IMR-90 (cell line): ENCODE measurements at regions not wholly inside any gene's neighbourhood (a gene's known extent, or its start where the extent isn't known, plus 50 kb on each side); places are given as distances from the start of the nearest gene placed in this dataset.

Experiments
- ATAC-seq: fragments of 200-7000 bp; cut with Tn5 transposase; 2 replicates; pipeline ENCODE4 v1.9.1; 2020; ENCODE audit warnings: low read depth, mild to moderate bottlenecking, moderate library complexity
- BruUV-seq: library from RNA; stranded (reverse); fragments of 400-500 nt; replicated peaks from 2 replicates; lab custom pipeline; 2021; lab: Mats Ljungman, UMichigan
- CTCF ChIA-PET: fragments of 300-600 bp; formaldehyde crosslinking; extraction: SDS; loops from one replicate; lab custom pipeline; 2021; ENCODE audit warnings: antibody characterized with exemption; lab: Yijun Ruan, JAX
- POLR2A ChIA-PET: fragments of 300-600 bp; sonication (Branson Sonifier 250); formaldehyde crosslinking; loops from one replicate; lab custom pipeline; 2022; ENCODE audit warnings: antibody characterized with exemption; ENCODE audit not compliant: unreplicated experiment; lab: Charles Lee
- DNase-seq: peaks from one replicate; pipeline ENCODE4 v3.0.0; 2013
- H2AFZ ChIP-seq: replicated peaks from 2 replicates; pipeline ENCODE3; 2013; ENCODE audit warnings: low read length, mild to moderate bottlenecking; ENCODE audit not compliant: poor library complexity
- H2AK5ac ChIP-seq: 2 replicates; pipeline ENCODE4 v1.6.1; 2013; ENCODE audit warnings: low read depth, low read length, inconsistent platforms
- H2AK9ac ChIP-seq: replicated peaks from 2 replicates; pipeline ENCODE3; 2013; ENCODE audit warnings: mild to moderate bottlenecking, low read depth, low read length, moderate library complexity; ENCODE audit not compliant: poor library complexity
- H2BK120ac ChIP-seq: 2 replicates; pipeline ENCODE4 v1.6.1; 2013; ENCODE audit warnings: low read depth, low read length, inconsistent platforms
- H2BK15ac ChIP-seq: 3 replicates; pipeline ENCODE4 v1.6.1; 2013; ENCODE audit warnings: low read depth, low read length, inconsistent platforms
- H2BK20ac ChIP-seq: 2 replicates; pipeline ENCODE4 v1.6.1; 2013; ENCODE audit warnings: low read depth, mild to moderate bottlenecking, inconsistent platforms, low read length, moderate library complexity
- H2BK5ac ChIP-seq: 2 replicates; pipeline ENCODE4 v1.6.1; 2013; ENCODE audit warnings: mild to moderate bottlenecking, low read depth, low read length, inconsistent platforms; ENCODE audit not compliant: poor library complexity, severe bottlenecking
- H3K14ac ChIP-seq: replicated peaks from 2 replicates; pipeline ENCODE4 v1.6.1; 2013; ENCODE audit warnings: low read depth, low read length, inconsistent platforms
- H3K18ac ChIP-seq: 2 replicates; pipeline ENCODE4 v1.6.1; 2013; ENCODE audit warnings: low read depth, low read length, control low read depth
- H3K23ac ChIP-seq: 2 replicates; pipeline ENCODE4 v1.6.1; 2013; ENCODE audit warnings: low read depth, low read length, inconsistent platforms
- H3K27ac ChIP-seq: 2 replicates; pipeline ENCODE4 v1.5.1; 2013; ENCODE audit warnings: mild to moderate bottlenecking, control low read depth, low read length; ENCODE audit not compliant: insufficient read depth
- H3K27me3 ChIP-seq: 2 replicates; pipeline ENCODE4 v1.6.1; 2013; ENCODE audit warnings: low read length; ENCODE audit not compliant: control insufficient read depth, insufficient read depth
- H3K36me3 ChIP-seq: 2 replicates; pipeline ENCODE4 v1.6.1; 2013; ENCODE audit warnings: low read length, mixed read lengths; ENCODE audit not compliant: control insufficient read depth, insufficient read depth
- H3K4ac ChIP-seq: 2 replicates; pipeline ENCODE4 v1.6.1; 2013; ENCODE audit warnings: low read depth, low read length, inconsistent platforms
- H3K4me1 ChIP-seq: 2 replicates; pipeline ENCODE4 v1.6.1; 2013; ENCODE audit warnings: low read length, mixed read lengths; ENCODE audit not compliant: control insufficient read depth, insufficient read depth
- H3K4me2 ChIP-seq: 2 replicates; pipeline ENCODE4 v1.6.1; 2013; ENCODE audit warnings: low read depth, mild to moderate bottlenecking, control low read depth, low read length, moderate library complexity
- H3K4me3 ChIP-seq: 2 replicates; pipeline ENCODE4 v1.5.1; 2013; ENCODE audit warnings: low read depth, mild to moderate bottlenecking, control low read depth, low read length, moderate library complexity; ENCODE audit not compliant: insufficient read depth
- H3K56ac ChIP-seq: 2 replicates; pipeline ENCODE4 v1.6.1; 2013; ENCODE audit warnings: low read length, inconsistent platforms; ENCODE audit not compliant: insufficient read depth; ENCODE audit errors: extremely low read depth
- H3K79me1 ChIP-seq, 2 experiments: 2 replicates each; pipeline ENCODE4 v1.6.1; 2013; ENCODE audit warnings: low read length in 2 of 2, inconsistent platforms in 1 of 2, low read depth in 1 of 2
- H3K9ac ChIP-seq: 2 replicates; pipeline ENCODE4 v1.6.1; 2013; ENCODE audit warnings: low read depth, low read length, control low read depth
- H3K9me1 ChIP-seq: 2 replicates; pipeline ENCODE4 v1.6.1; 2013; ENCODE audit warnings: low read length, inconsistent platforms; ENCODE audit not compliant: insufficient read depth
- H3K9me3 ChIP-seq: 2 replicates; pipeline ENCODE4 v1.6.1; 2013; ENCODE audit warnings: low read length; ENCODE audit not compliant: control insufficient read depth, insufficient read depth
- H4K20me1 ChIP-seq: 2 replicates; pipeline ENCODE4 v1.6.1; 2013; ENCODE audit warnings: low read length, inconsistent platforms; ENCODE audit not compliant: insufficient read depth
- H4K5ac ChIP-seq: 2 replicates; pipeline ENCODE4 v1.6.1; 2013; ENCODE audit warnings: mild to moderate bottlenecking, low read depth, low read length, control low read depth
- H4K8ac ChIP-seq, 2 experiments: 2 replicates each; pipeline ENCODE4 v1.6.1; 2013; ENCODE audit warnings: low read depth in 2 of 2, low read length in 2 of 2, control low read depth in 1 of 2, inconsistent platforms in 1 of 2
- H4K91ac ChIP-seq: 2 replicates; pipeline ENCODE4 v1.6.1; 2013; ENCODE audit warnings: low read depth, low read length, inconsistent platforms; ENCODE audit not compliant: insufficient read depth
- BHLHE40 ChIP-seq: fragments of 150-350 bp; IDR thresholded peaks from 2 replicates; pipeline ENCODE4 v1.6.1; 2016; ENCODE audit warnings: mild to moderate bottlenecking, low read depth, low read length
- CEBPB ChIP-seq: IDR thresholded peaks from 2 replicates; pipeline ENCODE4 v1.6.1; 2012; ENCODE audit warnings: low read depth, low read length, improper control_type of control experiment
- CHD1 ChIP-seq: IDR thresholded peaks from 2 replicates; pipeline ENCODE4 v1.6.1; 2012; ENCODE audit warnings: low read depth, low read length, improper control_type of control experiment
- CTCF ChIP-seq: conservative IDR thresholded peaks from 2 replicates; pipeline ENCODE4 v1.5.1; 2012; ENCODE audit warnings: mild to moderate bottlenecking, low read depth, low read length, improper control_type of control experiment
- ELK1 ChIP-seq: fragments of 150-350 bp; IDR thresholded peaks from 2 replicates; pipeline ENCODE4 v1.6.1; 2016; ENCODE audit warnings: low read depth, mild to moderate bottlenecking, low read length, moderate library complexity, borderline replicate concordance
- FOS ChIP-seq: fragments of 150-350 bp; IDR thresholded peaks from 2 replicates; pipeline ENCODE4 v1.6.1; 2016; ENCODE audit warnings: low read depth, low read length
- MAFK ChIP-seq: IDR thresholded peaks from 2 replicates; pipeline ENCODE4 v1.6.1; 2012; ENCODE audit warnings: low read depth, low read length, improper control_type of control experiment
- MAZ ChIP-seq: IDR thresholded peaks from 2 replicates; pipeline ENCODE4 v1.6.1; 2012; ENCODE audit warnings: low read depth, mild to moderate bottlenecking, low read length, improper control_type of control experiment, moderate library complexity, borderline replicate concordance
- MXI1 ChIP-seq: IDR thresholded peaks from 2 replicates; pipeline ENCODE4 v1.6.1; 2012; ENCODE audit warnings: low read depth, mild to moderate bottlenecking, low read length, moderate library complexity, borderline replicate concordance
- NFE2L2 ChIP-seq: fragments of 150-350 bp; IDR thresholded peaks from 2 replicates; pipeline ENCODE4 v1.6.1; 2016; ENCODE audit warnings: low read depth, mild to moderate bottlenecking, low read length
- POLR2A ChIP-seq: IDR thresholded peaks from 2 replicates; pipeline ENCODE4 v1.6.1; 2012; ENCODE audit warnings: mild to moderate bottlenecking, low read depth, low read length
- RAD21 ChIP-seq: IDR thresholded peaks from 2 replicates; pipeline ENCODE4 v1.6.1; 2012; ENCODE audit warnings: low read length, improper control_type of control experiment
- RCOR1 ChIP-seq: IDR thresholded peaks from 2 replicates; pipeline ENCODE4 v1.6.1; 2012; ENCODE audit warnings: mild to moderate bottlenecking, low read length, improper control_type of control experiment; ENCODE audit not compliant: insufficient replicate concordance
- RFX5 ChIP-seq: IDR thresholded peaks from 2 replicates; pipeline ENCODE4 v1.8.0; 2012; ENCODE audit warnings: low read depth, mild to moderate bottlenecking, low read length, moderate library complexity
- SMC3 ChIP-seq: fragments of 150-350 bp; IDR thresholded peaks from 2 replicates; pipeline ENCODE4 v1.6.1; 2016; ENCODE audit warnings: low read depth, mild to moderate bottlenecking, antibody characterized with exemption, low read length, moderate library complexity
- USF2 ChIP-seq: fragments of 150-350 bp; IDR thresholded peaks from 2 replicates; pipeline ENCODE4 v1.6.1; 2017; ENCODE audit warnings: mild to moderate bottlenecking, antibody characterized with exemption, low read length, low read depth
- WGBS, 2 experiments: methylation state at CpG; one replicate each; pipeline versions ENCODE4 v1.1.5 to v1.1.7; 2013; ENCODE audit warnings: missing lambda C conversion rate in 2 of 2; ENCODE audit not compliant: insufficient read length in 1 of 2; ENCODE audit errors: extremely low coverage in 2 of 2; 5-methylcytosine and 5-hydroxymethylcytosine counted together
- dilution Hi-C: fragments of 300-500 bp; cut with HindIII; formaldehyde crosslinking; loops from one replicate; pipeline ENCODE4 v1.14.3; 2018; ENCODE audit warnings: low sequenced_read_pairs; ENCODE audit not compliant: unreplicated experiment
- in situ Hi-C: fragments of 300-500 bp; cut with MboI; formaldehyde crosslinking; loops from 3 replicates; pipeline ENCODE4 v1.14.3; 2019; ENCODE audit warnings: low sequenced_read_pairs, inconsistent platforms, mixed read lengths
- intact Hi-C: fragments of 100-400 bp; cut with micrococcal nuclease; formaldehyde crosslinking; loops from 2 replicates; pipeline ENCODE4 v1.10.0; 2022

GRCh38 chr5:143638654-143639053 lies 173.3 kb upstream of the HMHB1 start:
- H2BK20ac ChIP-seq: no peak overlapping the region
- H3K14ac ChIP-seq: no peak overlapping the region
- H4K91ac ChIP-seq: no peak overlapping the region
- no peaks in the 10 kb centered on the region for H3K27me3 ChIP-seq
- no peak overlapping the region for H3K56ac ChIP-seq
- no TSS peak for BruUV-seq
- peak overlapping the region; percentile 21; the same call in 1 of the 2 replicates for H2AK5ac ChIP-seq
- H2BK120ac ChIP-seq: no peak overlapping the region
- intact Hi-C loops (no loop called here), in situ Hi-C loops (no loop called here), dilution Hi-C loops (no loop called here)
- ATAC-seq (no peak), DNase-seq (no peak)
- H3K27ac ChIP-seq: no peak overlapping the region
- H3K4me2 ChIP-seq: no peak overlapping the region
- H2BK15ac ChIP-seq: no peak overlapping the region
- no peak overlapping the region for H4K5ac ChIP-seq
- no peak overlapping the region for H3K4me3 ChIP-seq
- TF ChIP-seq ELK1: no peak
- no peak for TF ChIP-seq FOS
- no peak for TF ChIP-seq RCOR1
- no peak for TF ChIP-seq RFX5
- no peak for TF ChIP-seq USF2
- no peak for TF ChIP-seq CTCF
- TF ChIP-seq MAFK: no peak
- no peak for TF ChIP-seq CEBPB
- TF ChIP-seq MAZ: no peak
- no peak for TF ChIP-seq POLR2A
- TF ChIP-seq MXI1: no peak
- TF ChIP-seq SMC3: no peak
- no peak for TF ChIP-seq BHLHE40
- no peak for TF ChIP-seq NFE2L2
- no peak for TF ChIP-seq RAD21
- no peak for TF ChIP-seq CHD1
- peaks cover 27% of the 10 kb centered on the region for H3K4me1 ChIP-seq
- H3K23ac ChIP-seq: no peak overlapping the region
- no peak overlapping the region for H4K8ac ChIP-seq
- H3K79me1 ChIP-seq: no peaks in the 10 kb centered on the region
- ChIA-PET POLR2A (no interaction called here), CTCF (no interaction called here)
- H4K20me1 ChIP-seq: no peaks in the 10 kb centered on the region
- no peaks in the 10 kb centered on the region for H3K9me3 ChIP-seq
- H2AK9ac ChIP-seq: no peak overlapping the region
- no peak overlapping the region for H3K9ac ChIP-seq
- 83% methylated on average over 1 of the region's 4 CpGs; no CpG with 5 or more reads in 1 of the 2 experiments for WGBS, 2 experiments
- H3K9me1 ChIP-seq: peaks cover 17% of the 10 kb centered on the region
- H3K18ac ChIP-seq: no peak overlapping the region
- H3K4ac ChIP-seq: no peak overlapping the region
- no peak overlapping the region for H2AFZ ChIP-seq
- no peak overlapping the region for H2BK5ac ChIP-seq
- H3K36me3 ChIP-seq: no peaks in the 10 kb centered on the region
